Adrenal gland (tissue), 9 donors: ENCODE measurements at regions not wholly inside any gene's neighbourhood (a gene's known extent, or its start where the extent isn't known, plus 50 kb on each side); places are given as distances from the start of the nearest gene placed in this dataset.
A peak's percentile ranks its signal among the peaks of the same experiment; 100 is the strongest.

Source experiments
- DNase-seq, 7 donors: peaks; one replicate each; pipeline ENCODE4 v3.0.0-alpha.2; 2019 to 2020
- H3K27ac ChIP-seq, 5 donors: fragments of 200-600 bp; sonication (generic) in 4 of 5; 1 replicate in 3 of 5; 2 replicates in 2 of 5; pipeline versions ENCODE4 v1.5.1 to v1.8.0; 2016 to 2020; ENCODE audit warnings: mild to moderate bottlenecking in 1 of 5
- H3K27me3 ChIP-seq: fragments of 200-600 bp; 2 replicates; pipeline ENCODE4 v1.8.0; 2021
- H3K36me3 ChIP-seq, 2 donors: fragments of 200-600 bp; replicated peaks in 1 of 2; 1 replicate in 1 of 2; 2 replicates in 1 of 2; pipeline versions ENCODE4 v1.5.1 to v1.8.0; 2018 to 2022
- H3K4me1 ChIP-seq, 2 donors: fragments of 200-600 bp; replicated peaks in 1 of 2; 1 replicate in 1 of 2; 2 replicates in 1 of 2; pipeline versions ENCODE4 v1.5.1 to v1.8.0; 2018 to 2021
- H3K4me3 ChIP-seq, 4 donors: fragments of 200-600 bp; sonication (generic) in 3 of 4; one replicate each; pipeline ENCODE4 v1.5.1; 2016 to 2018
- H3K9me3 ChIP-seq, 3 donors: fragments of 200-600 bp; sonication (generic) in 1 of 3; replicated peaks in 1 of 3; 1 replicate in 2 of 3; 2 replicates in 1 of 3; pipeline versions ENCODE4 v1.5.1 to v1.8.0; 2016 to 2021
- POLR2A ChIP-seq, 2 donors: fragments of 450-650 bp; IDR thresholded peaks; one replicate each; pipeline ENCODE4 v1.6.1; 2017; ENCODE audit warnings: antibody characterized with exemption in 2 of 2, mild to moderate bottlenecking in 2 of 2, moderate library complexity in 1 of 2
- WGBS, 4 donors: extraction: QIAGEN DNeasy Blood & Tissue Kit in 2 of 4; methylation state at CpG; one replicate each; pipeline versions ENCODE4 v1.1.5 to v1.1.7; 2013 to 2017; 5-methylcytosine and 5-hydroxymethylcytosine counted together
- intact Hi-C, 2 donors: fragments of 100-400 bp; cut with DNase I; formaldehyde crosslinking; loops; one replicate each; pipeline versions ENCODE4 v1.14.1 to v1.15.0; 2022 to 2023
- TF ChIP-seq, protein P1 (sequence below), 6 experiments: fragments of 450-650 bp in 4 of 6; fragments of 200-600 bp in 2 of 6; sonication (generic) in 1 of 6; IDR thresholded peaks; 1 replicate in 5 of 6; 2 replicates in 1 of 6; pipeline versions ENCODE4 v1.5.1 to v1.8.0; 2016 to 2021; ENCODE audit warnings: antibody characterized with exemption in 6 of 6, mild to moderate bottlenecking in 2 of 6, moderate library complexity in 1 of 6
- donor health status: healthy with polysubstance abuse.
- donor health status: Bipolar disorder and iron deficiency.
- donor health status: DM: yes; HTN: yes; CAD: no.
- donor health status: DM: no; HTN: no; CAD: no.
- donor health status: DM: no; HTN: no; CAD: no.

GRCh38 chr4:123495530-123495929, 98.9 kb downstream of the SPRY1 start:
- no peaks in the 10 kb centered on the region for H3K27me3 ChIP-seq
- H3K27ac ChIP-seq: no peak overlapping the region
- H3K4me3 ChIP-seq: no peak overlapping the region
- WGBS, 4 donors: 88 to 94% (median 91%) methylated on average over 2 of the region's 2 CpGs
- TF ChIP-seq, protein P1, sequence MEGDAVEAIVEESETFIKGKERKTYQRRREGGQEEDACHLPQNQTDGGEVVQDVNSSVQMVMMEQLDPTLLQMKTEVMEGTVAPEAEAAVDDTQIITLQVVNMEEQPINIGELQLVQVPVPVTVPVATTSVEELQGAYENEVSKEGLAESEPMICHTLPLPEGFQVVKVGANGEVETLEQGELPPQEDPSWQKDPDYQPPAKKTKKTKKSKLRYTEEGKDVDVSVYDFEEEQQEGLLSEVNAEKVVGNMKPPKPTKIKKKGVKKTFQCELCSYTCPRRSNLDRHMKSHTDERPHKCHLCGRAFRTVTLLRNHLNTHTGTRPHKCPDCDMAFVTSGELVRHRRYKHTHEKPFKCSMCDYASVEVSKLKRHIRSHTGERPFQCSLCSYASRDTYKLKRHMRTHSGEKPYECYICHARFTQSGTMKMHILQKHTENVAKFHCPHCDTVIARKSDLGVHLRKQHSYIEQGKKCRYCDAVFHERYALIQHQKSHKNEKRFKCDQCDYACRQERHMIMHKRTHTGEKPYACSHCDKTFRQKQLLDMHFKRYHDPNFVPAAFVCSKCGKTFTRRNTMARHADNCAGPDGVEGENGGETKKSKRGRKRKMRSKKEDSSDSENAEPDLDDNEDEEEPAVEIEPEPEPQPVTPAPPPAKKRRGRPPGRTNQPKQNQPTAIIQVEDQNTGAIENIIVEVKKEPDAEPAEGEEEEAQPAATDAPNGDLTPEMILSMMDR (IDR thresholded peaks at IDR 0.05): no peak
- TF ChIP-seq POLR2A (IDR thresholded peaks at IDR 0.05): no peak
- H3K9me3 ChIP-seq: no peaks in the 10 kb centered on the region
- no peaks in the 10 kb centered on the region for H3K36me3 ChIP-seq
- intact Hi-C loops: no loop called here
- no peak for DNase-seq
- no peaks in the 10 kb centered on the region for H3K4me1 ChIP-seq

GRCh38 chr4:123496421-123496820, 99.8 kb downstream of the SPRY1 start:
- WGBS, 4 donors: 88 to 97% (median 92%) methylated on average over 3 to 4 of the region's 4 CpGs
- no peak for DNase-seq
- intact Hi-C loops: no loop called here
- Histone ChIP-seq H3K4me1 (no peaks in the 10 kb centered on the region), H3K9me3 (no peaks in the 10 kb centered on the region), H3K27ac (no peak overlapping the region), H3K27me3 (no peaks in the 10 kb centered on the region), H3K4me3 (no peak overlapping the region), H3K36me3 (no peaks in the 10 kb centered on the region)
- no peak for TF ChIP-seq POLR2A (IDR thresholded peaks at IDR 0.05)
- TF ChIP-seq, protein P1 (IDR thresholded peaks at IDR 0.05): no peak

GRCh38 chr4:123497340-123497739, 100.7 kb downstream of the SPRY1 start:
- Histone ChIP-seq H3K27me3 (no peaks in the 10 kb centered on the region), H3K9me3 (no peaks in the 10 kb centered on the region), H3K27ac (no peak overlapping the region), H3K4me1 (no peaks in the 10 kb centered on the region), H3K4me3 (no peak overlapping the region), H3K36me3 (no peaks in the 10 kb centered on the region)
- TF ChIP-seq POLR2A (IDR thresholded peaks at IDR 0.05): no peak
- no peak for DNase-seq
- WGBS, 4 donors: 70 to 84% (median 79%) methylated on average over 6 of the region's 6 CpGs
- intact Hi-C loops: no loop called here

- intact Hi-C loops: no loop called here
- WGBS, 4 donors: 26 to 55% (median 43%) methylated on average over 1 of the region's 1 CpG
- TF ChIP-seq POLR2A (IDR thresholded peaks at IDR 0.05): no peak
- TF ChIP-seq, protein P1 (IDR thresholded peaks at IDR 0.05): no peak
These were observed 105.1 kb downstream of the SPRY1 start for GRCh38 chr4:123501733-123502132.

DNA sequence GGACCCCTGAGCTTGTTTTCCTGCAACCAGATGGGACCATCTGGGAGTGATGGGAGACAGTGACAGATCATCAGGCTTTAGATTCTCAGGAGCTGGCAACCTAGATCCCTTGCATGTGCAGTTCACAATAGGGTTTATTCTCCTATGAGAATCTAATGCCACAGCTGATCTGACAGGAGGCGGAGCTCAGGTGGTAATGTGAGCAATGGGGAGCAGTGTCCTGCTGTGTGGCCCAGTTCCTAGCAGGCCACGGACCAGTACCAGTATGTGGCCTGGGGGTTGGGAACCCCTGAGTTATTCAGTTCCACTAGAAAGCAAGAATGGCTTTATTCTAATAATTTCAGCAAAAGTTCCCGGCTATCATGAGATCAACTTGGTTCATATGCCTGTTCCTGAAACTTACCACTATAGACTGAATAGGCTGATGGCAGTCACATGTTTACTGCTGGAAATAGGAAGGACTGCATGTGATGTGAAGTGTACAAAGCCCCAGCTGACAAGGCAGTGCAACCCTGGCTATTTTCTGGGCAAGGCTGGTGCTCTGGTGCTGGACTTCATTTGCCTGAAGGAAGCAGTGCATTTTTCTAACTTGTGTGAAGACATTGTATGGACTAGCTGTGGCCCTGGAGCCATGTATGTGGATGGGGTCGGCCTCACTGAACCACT, 107.2 kb downstream of the SPRY1 start:
- peak in 4 of 7 donors; percentile 20 to 28 (median 25) for DNase-seq

More at GRCh38 chr4:123501733-123502132, 105.1 kb downstream of the SPRY1 start:
- Histone ChIP-seq H3K4me1 (peaks cover 0 to 6% of the 10 kb centered on the region in 2 donors), H3K27ac (no peak overlapping the region), H3K27me3 (no peaks in the 10 kb centered on the region), H3K4me3 (no peak overlapping the region), H3K36me3 (no peaks in the 10 kb centered on the region), H3K9me3 (no peaks in the 10 kb centered on the region)
- no peak for DNase-seq

More for the DNA sequence above, 107.2 kb downstream of the SPRY1 start:
- Histone ChIP-seq H3K27ac (no peak overlapping the region), H3K9me3 (no peaks in the 10 kb centered on the region), H3K27me3 (no peaks in the 10 kb centered on the region), H3K4me1 (peaks cover 0 to 6% of the 10 kb centered on the region in 2 donors), H3K36me3 (no peaks in the 10 kb centered on the region), H3K4me3 (no peak overlapping the region)
- TF ChIP-seq, protein P1 (IDR thresholded peaks at IDR 0.05): no peak
- no peak for TF ChIP-seq POLR2A (IDR thresholded peaks at IDR 0.05)
- intact Hi-C loops: no loop called here
- WGBS, 4 donors: 77 to 90% (median 89%) methylated on average over 3 to 4 of the region's 4 CpGs
